Ishikawa (cell line): ENCODE measurements at regions not wholly inside any gene's neighbourhood (a gene's known extent, or its start where the extent isn't known, plus 50 kb on each side); places are given as distances from the start of the nearest gene placed in this dataset.
A peak's percentile ranks its signal among the peaks of the same experiment; 100 is the strongest.

Experiments used
- CEBPB ChIP-seq: IDR thresholded peaks from 2 replicates; pipeline ENCODE4 v1.6.1; 2012
- CREB1 ChIP-seq: IDR thresholded peaks from 2 replicates; pipeline ENCODE4 v1.6.1; 2012; ENCODE audit warnings: low read depth
- EGR1 ChIP-seq: IDR thresholded peaks from 2 replicates; pipeline ENCODE4 v1.6.1; 2012
- EP300 ChIP-seq: IDR thresholded peaks from 2 replicates; pipeline ENCODE4 v1.6.1; 2012; ENCODE audit warnings: borderline replicate concordance
- FOXM1 ChIP-seq: IDR thresholded peaks from 2 replicates; pipeline ENCODE4 v1.6.1; 2012; ENCODE audit warnings: low read depth, borderline replicate concordance
- MAX ChIP-seq: IDR thresholded peaks from 2 replicates; pipeline ENCODE4 v1.6.1; 2012
- NFIC ChIP-seq: IDR thresholded peaks from 2 replicates; pipeline ENCODE4 v1.6.1; 2012
- RAD21 ChIP-seq: IDR thresholded peaks from 2 replicates; pipeline ENCODE4 v1.6.1; 2012; ENCODE audit warnings: low read depth
- REST ChIP-seq: IDR thresholded peaks from 2 replicates; pipeline ENCODE4 v1.6.1; 2012; ENCODE audit warnings: low read depth, mild to moderate bottlenecking
- TAF1 ChIP-seq: IDR thresholded peaks from 2 replicates; pipeline ENCODE4 v1.6.1; 2012; ENCODE audit warnings: low read depth, mild to moderate bottlenecking
- TEAD4 ChIP-seq: IDR thresholded peaks from 2 replicates; pipeline ENCODE4 v1.6.1; 2012
- USF1 ChIP-seq: IDR thresholded peaks from 2 replicates; pipeline ENCODE4 v1.6.1; 2012
- YY1 ChIP-seq: IDR thresholded peaks from 2 replicates; pipeline ENCODE4 v1.6.1; 2012; ENCODE audit warnings: low read depth

DNA sequence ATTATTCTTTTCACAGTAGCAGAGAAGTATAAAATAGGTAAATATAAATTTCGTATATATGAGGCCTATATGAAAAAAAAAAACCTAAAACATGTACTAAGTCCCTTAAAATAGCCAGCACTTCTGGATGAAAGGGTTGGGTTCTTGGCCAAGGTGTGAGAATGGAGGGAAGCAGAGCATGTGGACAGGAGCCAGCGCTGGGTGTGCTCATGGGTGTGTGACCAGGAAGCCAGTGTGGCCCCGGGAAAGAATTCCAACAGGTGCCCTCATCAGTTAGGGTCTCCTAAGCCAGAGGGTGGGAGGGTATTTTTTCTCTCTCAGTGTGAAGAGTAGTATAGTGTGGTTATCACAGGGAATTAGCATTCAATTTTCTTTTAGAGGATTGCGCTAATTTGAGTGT is 401.9 kb upstream of the IGFBP3 start:
- peak; percentile 89 for TF ChIP-seq MAX
- no peak for TF ChIP-seq REST
- no peak for TF ChIP-seq RAD21
- TF ChIP-seq EP300 = peak; percentile 64
- TF ChIP-seq FOXM1 = no peak
- no peak for TF ChIP-seq YY1
- TF ChIP-seq TEAD4 = peak; percentile 44; the same call in 1 of the 2 replicates
- TF ChIP-seq CEBPB = no peak
- no peak for TF ChIP-seq CREB1
- TF ChIP-seq EGR1 = no peak
- no peak for TF ChIP-seq TAF1
- no peak for TF ChIP-seq USF1
- peak; percentile 77 for TF ChIP-seq NFIC
